ENCODE measurements at regions not wholly inside any gene's neighbourhood (a gene's known extent, or its start where the extent isn't known, plus 50 kb on each side); places are given as distances from the start of the nearest gene placed in this dataset.

DNA sequence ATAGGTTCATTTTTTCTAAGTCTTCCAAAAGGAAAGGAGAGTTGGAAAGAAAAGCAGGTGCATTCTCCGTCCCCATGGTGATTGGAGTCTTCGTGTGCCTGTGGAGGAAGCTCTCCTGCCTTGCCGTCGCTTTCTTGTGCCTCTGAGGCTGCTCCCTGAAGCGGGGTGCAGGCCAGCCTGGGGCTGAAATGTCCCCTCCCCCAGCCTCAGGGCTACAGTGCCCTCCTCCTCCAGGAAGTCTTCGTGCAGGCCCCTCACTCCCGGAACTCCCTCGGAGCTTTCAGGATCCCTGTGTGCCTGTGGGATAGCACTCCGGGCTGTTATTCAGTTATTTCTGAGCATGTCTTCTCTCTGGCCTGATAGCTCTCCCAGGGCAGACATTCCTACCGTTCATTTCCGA is 569.2 kb downstream of the VRK1 start:
- TF ChIP-seq, protein P1, sequence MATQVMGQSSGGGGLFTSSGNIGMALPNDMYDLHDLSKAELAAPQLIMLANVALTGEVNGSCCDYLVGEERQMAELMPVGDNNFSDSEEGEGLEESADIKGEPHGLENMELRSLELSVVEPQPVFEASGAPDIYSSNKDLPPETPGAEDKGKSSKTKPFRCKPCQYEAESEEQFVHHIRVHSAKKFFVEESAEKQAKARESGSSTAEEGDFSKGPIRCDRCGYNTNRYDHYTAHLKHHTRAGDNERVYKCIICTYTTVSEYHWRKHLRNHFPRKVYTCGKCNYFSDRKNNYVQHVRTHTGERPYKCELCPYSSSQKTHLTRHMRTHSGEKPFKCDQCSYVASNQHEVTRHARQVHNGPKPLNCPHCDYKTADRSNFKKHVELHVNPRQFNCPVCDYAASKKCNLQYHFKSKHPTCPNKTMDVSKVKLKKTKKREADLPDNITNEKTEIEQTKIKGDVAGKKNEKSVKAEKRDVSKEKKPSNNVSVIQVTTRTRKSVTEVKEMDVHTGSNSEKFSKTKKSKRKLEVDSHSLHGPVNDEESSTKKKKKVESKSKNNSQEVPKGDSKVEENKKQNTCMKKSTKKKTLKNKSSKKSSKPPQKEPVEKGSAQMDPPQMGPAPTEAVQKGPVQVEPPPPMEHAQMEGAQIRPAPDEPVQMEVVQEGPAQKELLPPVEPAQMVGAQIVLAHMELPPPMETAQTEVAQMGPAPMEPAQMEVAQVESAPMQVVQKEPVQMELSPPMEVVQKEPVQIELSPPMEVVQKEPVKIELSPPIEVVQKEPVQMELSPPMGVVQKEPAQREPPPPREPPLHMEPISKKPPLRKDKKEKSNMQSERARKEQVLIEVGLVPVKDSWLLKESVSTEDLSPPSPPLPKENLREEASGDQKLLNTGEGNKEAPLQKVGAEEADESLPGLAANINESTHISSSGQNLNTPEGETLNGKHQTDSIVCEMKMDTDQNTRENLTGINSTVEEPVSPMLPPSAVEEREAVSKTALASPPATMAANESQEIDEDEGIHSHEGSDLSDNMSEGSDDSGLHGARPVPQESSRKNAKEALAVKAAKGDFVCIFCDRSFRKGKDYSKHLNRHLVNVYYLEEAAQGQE (IDR thresholded peaks at IDR 0.05; ENCODE audit: insufficient replicate concordance, low read depth) = no peak
- TF ChIP-seq, protein P2, sequence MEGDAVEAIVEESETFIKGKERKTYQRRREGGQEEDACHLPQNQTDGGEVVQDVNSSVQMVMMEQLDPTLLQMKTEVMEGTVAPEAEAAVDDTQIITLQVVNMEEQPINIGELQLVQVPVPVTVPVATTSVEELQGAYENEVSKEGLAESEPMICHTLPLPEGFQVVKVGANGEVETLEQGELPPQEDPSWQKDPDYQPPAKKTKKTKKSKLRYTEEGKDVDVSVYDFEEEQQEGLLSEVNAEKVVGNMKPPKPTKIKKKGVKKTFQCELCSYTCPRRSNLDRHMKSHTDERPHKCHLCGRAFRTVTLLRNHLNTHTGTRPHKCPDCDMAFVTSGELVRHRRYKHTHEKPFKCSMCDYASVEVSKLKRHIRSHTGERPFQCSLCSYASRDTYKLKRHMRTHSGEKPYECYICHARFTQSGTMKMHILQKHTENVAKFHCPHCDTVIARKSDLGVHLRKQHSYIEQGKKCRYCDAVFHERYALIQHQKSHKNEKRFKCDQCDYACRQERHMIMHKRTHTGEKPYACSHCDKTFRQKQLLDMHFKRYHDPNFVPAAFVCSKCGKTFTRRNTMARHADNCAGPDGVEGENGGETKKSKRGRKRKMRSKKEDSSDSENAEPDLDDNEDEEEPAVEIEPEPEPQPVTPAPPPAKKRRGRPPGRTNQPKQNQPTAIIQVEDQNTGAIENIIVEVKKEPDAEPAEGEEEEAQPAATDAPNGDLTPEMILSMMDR (IDR thresholded peaks at IDR 0.05; ENCODE audit: insufficient read depth, low read length) = no peak
- TF ChIP-seq POLR2AphosphoS5 (IDR thresholded peaks at IDR 0.05; ENCODE audit: low read depth) = no peak
